ENCODE measurements at regions not wholly inside any gene's neighbourhood (a gene's known extent, or its start where the extent isn't known, plus 50 kb on each side); places are given as distances from the start of the nearest gene placed in this dataset.

DNA sequence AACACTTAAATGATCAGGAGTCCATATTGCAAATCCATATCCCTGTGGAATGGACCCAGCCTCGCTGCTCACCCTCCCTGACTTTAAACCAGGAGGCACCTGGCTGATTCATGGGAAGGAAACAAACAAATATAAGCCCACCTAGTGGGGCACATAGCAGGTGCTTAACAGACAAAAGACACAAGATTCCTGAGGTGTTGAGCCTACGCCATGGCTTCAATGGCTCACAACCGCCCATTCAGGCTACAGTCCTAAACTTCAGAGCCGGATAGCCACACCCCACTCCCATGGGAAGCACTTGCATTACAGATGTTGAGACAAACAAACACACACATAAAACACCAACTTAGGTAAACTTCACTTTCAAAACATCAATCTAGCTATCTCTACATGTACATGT is 359.9 kb downstream of the ICE1 start:
- H3K9me3 ChIP-seq (ENCODE audit: low read depth, low read length), result peaks cover 2% of the 10 kb centered on the region

DNA sequence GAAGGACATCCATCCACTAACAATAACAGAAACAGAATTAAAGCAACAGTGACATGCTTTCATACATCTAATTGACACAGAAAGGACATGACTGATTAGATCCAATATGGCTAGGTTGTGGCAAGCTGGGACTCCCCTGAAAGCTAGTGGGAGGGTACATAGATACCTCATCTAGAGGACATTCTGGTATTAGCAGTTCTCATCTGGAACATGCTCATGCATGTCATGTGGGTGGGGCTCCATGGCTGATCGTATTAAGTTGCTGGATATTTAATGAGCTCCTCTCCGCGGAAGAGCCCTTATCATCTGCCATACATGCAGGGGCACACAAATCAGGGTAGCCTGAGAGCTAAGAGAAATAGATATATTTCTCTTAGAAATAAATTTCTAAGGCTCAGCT is 358.9 kb downstream of the ICE1 start:
- H3K4me3 ChIP-seq (ENCODE audit: insufficient read depth, low read length), result no peak overlapping the region
- H3K27me3 ChIP-seq (ENCODE audit: insufficient read depth, low read length), result no peaks in the 10 kb centered on the region
- no peak overlapping the region for H3K27ac ChIP-seq (ENCODE audit: low read depth, low read length)
- TF ChIP-seq, protein P1, sequence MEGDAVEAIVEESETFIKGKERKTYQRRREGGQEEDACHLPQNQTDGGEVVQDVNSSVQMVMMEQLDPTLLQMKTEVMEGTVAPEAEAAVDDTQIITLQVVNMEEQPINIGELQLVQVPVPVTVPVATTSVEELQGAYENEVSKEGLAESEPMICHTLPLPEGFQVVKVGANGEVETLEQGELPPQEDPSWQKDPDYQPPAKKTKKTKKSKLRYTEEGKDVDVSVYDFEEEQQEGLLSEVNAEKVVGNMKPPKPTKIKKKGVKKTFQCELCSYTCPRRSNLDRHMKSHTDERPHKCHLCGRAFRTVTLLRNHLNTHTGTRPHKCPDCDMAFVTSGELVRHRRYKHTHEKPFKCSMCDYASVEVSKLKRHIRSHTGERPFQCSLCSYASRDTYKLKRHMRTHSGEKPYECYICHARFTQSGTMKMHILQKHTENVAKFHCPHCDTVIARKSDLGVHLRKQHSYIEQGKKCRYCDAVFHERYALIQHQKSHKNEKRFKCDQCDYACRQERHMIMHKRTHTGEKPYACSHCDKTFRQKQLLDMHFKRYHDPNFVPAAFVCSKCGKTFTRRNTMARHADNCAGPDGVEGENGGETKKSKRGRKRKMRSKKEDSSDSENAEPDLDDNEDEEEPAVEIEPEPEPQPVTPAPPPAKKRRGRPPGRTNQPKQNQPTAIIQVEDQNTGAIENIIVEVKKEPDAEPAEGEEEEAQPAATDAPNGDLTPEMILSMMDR (IDR thresholded peaks at IDR 0.05; ENCODE audit: extremely low read depth, low read depth, low read length), result no peak
- no peak overlapping the region for H3K4me2 ChIP-seq (ENCODE audit: insufficient read depth, low read length)
- no peaks in the 10 kb centered on the region for H3K4me1 ChIP-seq (ENCODE audit: insufficient read depth, low read length)
- DNase-seq (ENCODE audit: insufficient read length, low spot score, missing footprints), result no peak
- H3K36me3 ChIP-seq (ENCODE audit: insufficient read depth, low read length), result no peaks in the 10 kb centered on the region
- no peak overlapping the region for H2AFZ ChIP-seq (ENCODE audit: low read length)
- H3K79me2 ChIP-seq (ENCODE audit: insufficient read depth, low read length), result no peaks in the 10 kb centered on the region
- H4K20me1 ChIP-seq (ENCODE audit: insufficient read depth, low read length), result no peaks in the 10 kb centered on the region
- peaks cover 2% of the 10 kb centered on the region for H3K9me3 ChIP-seq (ENCODE audit: low read depth, low read length)

More for the DNA sequence above, 359.9 kb downstream of the ICE1 start:
- no peak for DNase-seq (ENCODE audit: insufficient read length, low spot score, missing footprints)
- Histone ChIP-seq H2AFZ (ENCODE audit: low read length) (no peak overlapping the region), H4K20me1 (ENCODE audit: insufficient read depth, low read length) (no peaks in the 10 kb centered on the region), H3K4me1 (ENCODE audit: insufficient read depth, low read length) (no peaks in the 10 kb centered on the region), H3K27ac (ENCODE audit: low read depth, low read length) (no peak overlapping the region), H3K79me2 (ENCODE audit: insufficient read depth, low read length) (no peaks in the 10 kb centered on the region), H3K27me3 (ENCODE audit: insufficient read depth, low read length) (no peaks in the 10 kb centered on the region), H3K36me3 (ENCODE audit: insufficient read depth, low read length) (no peaks in the 10 kb centered on the region), H3K4me3 (ENCODE audit: insufficient read depth, low read length) (no peak overlapping the region), H3K4me2 (ENCODE audit: insufficient read depth, low read length) (no peak overlapping the region)
- TF ChIP-seq, protein P1 (IDR thresholded peaks at IDR 0.05; ENCODE audit: extremely low read depth, low read depth, low read length), result no peak

DNA sequence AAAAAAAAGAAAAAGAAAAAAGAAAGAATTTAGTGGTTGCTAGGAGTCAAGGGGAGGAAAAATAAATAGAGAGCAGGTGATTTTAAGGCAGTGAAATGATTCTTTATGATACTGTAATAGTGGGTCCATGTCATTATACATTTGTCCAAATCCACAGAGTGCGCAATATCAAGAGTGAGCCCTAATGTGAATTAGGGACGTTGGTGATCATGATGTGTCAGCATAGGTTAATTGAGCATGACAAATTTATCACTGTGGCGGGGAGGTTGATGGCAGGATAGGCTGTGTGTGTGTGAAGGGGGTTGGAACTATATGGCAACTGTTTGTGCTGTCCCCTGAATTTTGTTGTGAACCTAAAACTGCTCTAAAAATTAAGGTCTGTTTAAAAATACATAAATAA is 357.8 kb downstream of the ICE1 start:
- H3K36me3 ChIP-seq (ENCODE audit: insufficient read depth, low read length), result no peaks in the 10 kb centered on the region
- H3K79me2 ChIP-seq (ENCODE audit: insufficient read depth, low read length), result no peaks in the 10 kb centered on the region
- no peak overlapping the region for H3K27ac ChIP-seq (ENCODE audit: low read depth, low read length)
- no peaks in the 10 kb centered on the region for H3K27me3 ChIP-seq (ENCODE audit: insufficient read depth, low read length)
- H3K9me3 ChIP-seq (ENCODE audit: low read depth, low read length), result peaks cover 2% of the 10 kb centered on the region
- H3K4me3 ChIP-seq (ENCODE audit: insufficient read depth, low read length), result no peak overlapping the region
- no peak overlapping the region for H3K4me2 ChIP-seq (ENCODE audit: insufficient read depth, low read length)
- H4K20me1 ChIP-seq (ENCODE audit: insufficient read depth, low read length), result no peaks in the 10 kb centered on the region
- no peaks in the 10 kb centered on the region for H3K4me1 ChIP-seq (ENCODE audit: insufficient read depth, low read length)
- no peak for DNase-seq (ENCODE audit: insufficient read length, low spot score, missing footprints)
- TF ChIP-seq, protein P1 (IDR thresholded peaks at IDR 0.05; ENCODE audit: extremely low read depth, low read depth, low read length), result no peak
- no peak overlapping the region for H2AFZ ChIP-seq (ENCODE audit: low read length)

DNA sequence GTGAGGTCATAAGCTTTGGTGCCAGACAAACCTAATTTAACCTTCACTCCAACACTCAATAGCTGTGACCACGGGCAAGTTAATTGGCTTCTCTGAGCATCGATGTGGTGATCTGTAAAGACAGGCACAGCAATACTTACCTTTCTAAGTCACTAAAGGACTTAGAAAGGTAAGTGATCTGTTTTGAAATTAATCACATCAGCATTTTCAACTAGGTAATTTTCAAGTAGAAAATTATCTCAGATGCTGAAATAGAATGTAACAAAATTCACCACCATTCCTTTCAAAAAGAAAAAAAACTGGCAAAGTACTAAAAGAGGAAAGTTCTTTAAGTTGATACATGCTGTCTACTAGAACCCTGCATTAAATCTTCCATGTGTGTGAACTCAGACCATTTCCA is 354.5 kb downstream of the ICE1 start:
- Histone ChIP-seq H4K20me1 (ENCODE audit: insufficient read depth, low read length) (no peaks in the 10 kb centered on the region), H3K27ac (ENCODE audit: low read depth, low read length) (no peak overlapping the region), H3K27me3 (ENCODE audit: insufficient read depth, low read length) (no peaks in the 10 kb centered on the region), H3K4me2 (ENCODE audit: insufficient read depth, low read length) (no peak overlapping the region), H3K36me3 (ENCODE audit: insufficient read depth, low read length) (no peaks in the 10 kb centered on the region), H3K4me1 (ENCODE audit: insufficient read depth, low read length) (no peaks in the 10 kb centered on the region), H3K9me3 (ENCODE audit: low read depth, low read length) (peaks cover 2% of the 10 kb centered on the region), H3K79me2 (ENCODE audit: insufficient read depth, low read length) (no peaks in the 10 kb centered on the region), H2AFZ (ENCODE audit: low read length) (no peak overlapping the region), H3K4me3 (ENCODE audit: insufficient read depth, low read length) (no peak overlapping the region)
- TF ChIP-seq, protein P1 (IDR thresholded peaks at IDR 0.05; ENCODE audit: extremely low read depth, low read depth, low read length), result no peak
- DNase-seq (ENCODE audit: insufficient read length, low spot score, missing footprints), result no peak
